ENCODE measurements at regions not wholly inside any gene's neighbourhood (a gene's known extent, or its start where the extent isn't known, plus 50 kb on each side); places are given as distances from the start of the nearest gene placed in this dataset.

GRCh38 chr5:120035181-120035580 lies 405.8 kb downstream of the FAM170A start:
- Histone ChIP-seq H3K9me3 (no peaks in the 10 kb centered on the region), H3K9me2 (0 out of 2 replicates have a peak, but pooled peaks cover 3% of the 10 kb centered on the region), H3K4me2 (no peak overlapping the region), H4K20me1 (ENCODE audit: insufficient read depth) (no peaks in the 10 kb centered on the region), H2AFZ (ENCODE audit: low read depth) (no peak overlapping the region), H3K27me3 (ENCODE audit: insufficient read depth) (no peaks in the 10 kb centered on the region), H3K36me3 (replicated peaks in 1 of 2; ENCODE audit: control insufficient read depth in 1 of 2, insufficient read depth in 2 of 2, low read length in 1 of 2) (no peaks in the 10 kb centered on the region), H3K79me2 (ENCODE audit: insufficient read depth) (no peaks in the 10 kb centered on the region), H3K9ac (no peak overlapping the region), H3K27ac (ENCODE audit: low read depth in 2 of 2, low read length in 1 of 2) (no peak overlapping the region), H3K4me3 (ENCODE audit: low read depth in 2 of 2, low read length in 1 of 2) (no peak overlapping the region), H3K4me1 (ENCODE audit: control insufficient read depth in 1 of 2, insufficient read depth in 2 of 2, low read depth in 1 of 2, low read length in 1 of 2) (no peaks in the 10 kb centered on the region), H3F3A (replicated peaks; ENCODE audit: insufficient read depth) (no peaks in the 10 kb centered on the region)
- CTCF ChIA-PET: interaction anchor here (1.0 kb wide), 1 partner anchor 9 kb away, joined by 3 read pairs; no protein-coding TSS in a partner anchor
- TF ChIP-seq SMC3 (IDR thresholded peaks at IDR 0.05; ENCODE audit: low read depth, low read length): no peak
- no peak for DNase-seq
- POLR2A ChIA-PET: no interaction called here

- H3K9ac ChIP-seq: no peak overlapping the region
- H3K27me3 ChIP-seq (ENCODE audit: insufficient read depth): no peaks in the 10 kb centered on the region
- no peak overlapping the region for H3K4me2 ChIP-seq
- WGBS (ENCODE audit: low lambda C conversion rate): 80% methylated on average over 16 of the region's 16 CpGs
- POLR2A ChIA-PET: no interaction called here
- no peaks in the 10 kb centered on the region for H3K79me2 ChIP-seq (ENCODE audit: insufficient read depth)
- H3K4me3 ChIP-seq (ENCODE audit: low read depth in 2 of 2, low read length in 1 of 2): no peak overlapping the region
- H3K4me1 ChIP-seq (ENCODE audit: control insufficient read depth in 1 of 2, insufficient read depth in 2 of 2, low read depth in 1 of 2, low read length in 1 of 2): no peaks in the 10 kb centered on the region
- no peak for DNase-seq
- H4K20me1 ChIP-seq (ENCODE audit: insufficient read depth): no peaks in the 10 kb centered on the region
- 0 out of 2 replicates have a peak, but pooled peaks cover 3% of the 10 kb centered on the region for H3K9me2 ChIP-seq
- no peaks in the 10 kb centered on the region for H3F3A ChIP-seq (replicated peaks; ENCODE audit: insufficient read depth)
- H3K36me3 ChIP-seq (replicated peaks in 1 of 2; ENCODE audit: control insufficient read depth in 1 of 2, insufficient read depth in 2 of 2, low read length in 1 of 2): no peaks in the 10 kb centered on the region
- no peak overlapping the region for H3K27ac ChIP-seq (ENCODE audit: low read depth in 2 of 2, low read length in 1 of 2)
- CTCF ChIA-PET: interaction anchor here (1.0 kb wide), 1 partner anchor 10 kb away, joined by 3 read pairs; no protein-coding TSS in a partner anchor
- TF ChIP-seq GATA2 (CRISPR knock-in tag; IDR thresholded peaks at IDR 0.05) (no peak), FOSL2 (IDR thresholded peaks at IDR 0.05; ENCODE audit: borderline replicate concordance, low read depth) (no peak), CTCF (IDR thresholded peaks at IDR 0.05) (no peak), USF2 (IDR thresholded peaks at IDR 0.05; ENCODE audit: borderline replicate concordance, low read depth, low read length) (no peak), REST (IDR thresholded peaks at IDR 0.05; ENCODE audit: low read depth, low read length) (no peak), TCF12 (IDR thresholded peaks at IDR 0.05) (no peak), JUND (IDR thresholded peaks at IDR 0.05) (no peak), MAX (IDR thresholded peaks at IDR 0.05; ENCODE audit: low read depth) (no peak), CHD2 (IDR thresholded peaks at IDR 0.05; ENCODE audit: low read length, partially characterized antibody) (no peak), TAF1 (IDR thresholded peaks at IDR 0.05; ENCODE audit: borderline replicate concordance, low read depth, low read length) (no peak), SIN3A (IDR thresholded peaks at IDR 0.05; ENCODE audit: borderline replicate concordance, low read depth, low read length) (no peak), USF1 (IDR thresholded peaks at IDR 0.05; ENCODE audit: borderline replicate concordance, low read depth) (no peak)
- no peaks in the 10 kb centered on the region for H3K9me3 ChIP-seq
- H2AFZ ChIP-seq (ENCODE audit: low read depth): no peak overlapping the region
Measured at GRCh38 chr5:120035815-120036577, 406.6 kb downstream of the FAM170A start.
